Liver (tissue), 8 donors: ENCODE measurements at regions not wholly inside any gene's neighbourhood (a gene's known extent, or its start where the extent isn't known, plus 50 kb on each side); places are given as distances from the start of the nearest gene placed in this dataset.

Source experiments
- DNase-seq: peaks from one replicate; pipeline ENCODE4 v3.0.0-alpha.2; 2017; ENCODE audit warnings: low spot score
- H3K27ac ChIP-seq, 2 donors: one replicate each; pipeline ENCODE4 v1.7.0; 2013; ENCODE audit warnings: inconsistent platforms in 2 of 2, low read length in 2 of 2, control low read depth in 1 of 2, low read depth in 1 of 2, mild to moderate bottlenecking in 1 of 2
- H3K27me3 ChIP-seq, 4 donors: one replicate each; pipeline versions ENCODE4 v1.6.1 to v1.7.0; 2013; ENCODE audit warnings: low read length in 3 of 4, inconsistent platforms in 1 of 4, mild to moderate bottlenecking in 1 of 4, moderate library complexity in 1 of 4; ENCODE audit not compliant: control insufficient read depth in 4 of 4, insufficient read depth in 4 of 4
- H3K36me3 ChIP-seq, 4 donors: one replicate each; pipeline versions ENCODE4 v1.6.1 to v1.7.0; 2013; ENCODE audit warnings: low read length in 3 of 4, mild to moderate bottlenecking in 3 of 4, low read depth in 1 of 4, moderate library complexity in 1 of 4; ENCODE audit not compliant: control insufficient read depth in 4 of 4, insufficient read depth in 3 of 4
- H3K4me1 ChIP-seq, 4 donors: one replicate each; pipeline versions ENCODE4 v1.6.1 to v1.7.0; 2013; ENCODE audit warnings: low read length in 3 of 4, mild to moderate bottlenecking in 3 of 4, moderate library complexity in 1 of 4; ENCODE audit not compliant: control insufficient read depth in 4 of 4, insufficient read depth in 4 of 4
- H3K4me3 ChIP-seq, 3 donors: one replicate each; pipeline versions ENCODE4 v1.6.1 to v1.7.0; 2013; ENCODE audit warnings: low read length in 3 of 3, control low read depth in 1 of 3, low read depth in 1 of 3, mild to moderate bottlenecking in 1 of 3
- H3K9ac ChIP-seq, 2 donors: one replicate each; pipeline ENCODE4 v1.7.0; 2013; ENCODE audit warnings: low read length in 2 of 2, mild to moderate bottlenecking in 2 of 2, moderate library complexity in 2 of 2, control low read depth in 1 of 2, low read depth in 1 of 2
- H3K9me3 ChIP-seq, 4 donors: one replicate each; pipeline versions ENCODE4 v1.6.1 to v1.7.0; 2013; ENCODE audit warnings: low read length in 3 of 4; ENCODE audit not compliant: control insufficient read depth in 4 of 4
- EGR1 ChIP-seq, 2 donors: IDR thresholded peaks; 2 replicates each; pipeline ENCODE4 v1.6.1; 2016 to 2018; ENCODE audit warnings: antibody characterized with exemption in 2 of 2, low read depth in 2 of 2
- FOXA1 ChIP-seq: IDR thresholded peaks from 2 replicates; pipeline ENCODE4 v1.6.1; 2016; ENCODE audit warnings: antibody characterized with exemption
- FOXA2 ChIP-seq: IDR thresholded peaks from 2 replicates; pipeline ENCODE4 v1.6.1; 2016; ENCODE audit warnings: antibody characterized with exemption
- GABPA ChIP-seq, 2 donors: IDR thresholded peaks in 1 of 2; conservative IDR thresholded peaks in 1 of 2; 2 replicates each; pipeline ENCODE4 v1.6.1; 2016; ENCODE audit warnings: antibody characterized with exemption in 2 of 2, mild to moderate bottlenecking in 1 of 2, moderate library complexity in 1 of 2
- HNF4A ChIP-seq, 2 donors: conservative IDR thresholded peaks; 2 replicates each; pipeline ENCODE4 v1.6.1; 2016; ENCODE audit warnings: antibody characterized with exemption in 2 of 2, mild to moderate bottlenecking in 2 of 2
- HNF4G ChIP-seq: IDR thresholded peaks from 2 replicates; pipeline ENCODE4 v1.6.1; 2016; ENCODE audit warnings: antibody characterized with exemption
- JUND ChIP-seq, 2 donors: IDR thresholded peaks; 2 replicates each; pipeline ENCODE4 v1.6.1; 2016; ENCODE audit warnings: antibody characterized with exemption in 2 of 2
- NR2F2 ChIP-seq: IDR thresholded peaks from 2 replicates; pipeline ENCODE4 v1.6.1; 2016; ENCODE audit warnings: antibody characterized with exemption
- RAD21 ChIP-seq, 2 donors: IDR thresholded peaks; 2 replicates each; pipeline ENCODE4 v1.6.1; 2016; ENCODE audit warnings: antibody characterized with exemption in 2 of 2, mild to moderate bottlenecking in 2 of 2
- RXRA ChIP-seq, 2 donors: IDR thresholded peaks; 2 replicates each; pipeline ENCODE4 v1.6.1; 2017 to 2018; ENCODE audit warnings: antibody characterized with exemption in 2 of 2, mild to moderate bottlenecking in 1 of 2
- SP1 ChIP-seq: IDR thresholded peaks from 2 replicates; pipeline ENCODE4 v1.6.1; 2018; ENCODE audit warnings: antibody characterized with exemption, mild to moderate bottlenecking
- TAF1 ChIP-seq: conservative IDR thresholded peaks from 2 replicates; pipeline ENCODE4 v1.6.1; 2016; ENCODE audit warnings: antibody characterized with exemption, mild to moderate bottlenecking
- YY1 ChIP-seq: IDR thresholded peaks from 2 replicates; pipeline ENCODE4 v1.6.1; 2016; ENCODE audit warnings: antibody characterized with exemption, mild to moderate bottlenecking
- WGBS: extraction: QIAGEN DNeasy Blood & Tissue Kit; methylation state at CpG from one replicate; pipeline ENCODE4 v1.1.7; 2013; 5-methylcytosine and 5-hydroxymethylcytosine counted together
- TF ChIP-seq, protein P1 (sequence below): IDR thresholded peaks from 2 replicates; pipeline ENCODE4 v1.6.1; 2016; ENCODE audit warnings: antibody characterized with exemption
- TF ChIP-seq, protein P2 (sequence below): fragments of 150-350 bp; IDR thresholded peaks from 2 replicates; pipeline ENCODE4 v1.5.1; 2017; ENCODE audit warnings: improper control_type of control experiment, low read depth, low read length; ENCODE audit not compliant: missing input control
- TF ChIP-seq, protein P3 (sequence below): IDR thresholded peaks from 2 replicates; pipeline ENCODE4 v1.6.1; 2016; ENCODE audit warnings: antibody characterized with exemption, mild to moderate bottlenecking
- TF ChIP-seq, protein P4 (sequence below): IDR thresholded peaks from 2 replicates; pipeline ENCODE4 v1.6.1; 2016; ENCODE audit warnings: antibody characterized with exemption
- TF ChIP-seq, protein P5 (sequence below): IDR thresholded peaks from 2 replicates; pipeline ENCODE4 v1.6.1; 2016; ENCODE audit warnings: antibody characterized with exemption
- donor health status: healthy.
- donor health status: healthy.
- donor health status: healthy.
- donor health status: healthy.
- donor health status: healthy.

DNA sequence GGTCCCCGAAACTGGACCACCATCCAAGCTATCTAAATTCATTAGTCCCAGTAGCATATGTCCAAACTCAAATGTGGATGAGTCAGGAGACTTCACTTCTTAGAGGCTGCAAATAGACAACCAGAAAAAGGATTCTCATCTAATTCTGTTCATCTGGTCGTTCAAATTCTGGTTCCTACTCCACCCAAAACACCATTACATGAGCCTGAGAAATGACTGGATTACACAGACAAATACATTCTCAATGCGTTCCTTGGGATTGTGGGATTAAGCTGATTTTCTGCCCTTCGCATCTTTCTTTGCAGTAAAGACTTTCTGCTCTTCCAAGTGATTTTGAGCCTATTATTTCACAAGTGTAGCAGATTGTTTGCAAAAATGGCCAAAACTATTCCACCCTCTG lies 472.3 kb upstream of the PROK2 start:
- no peaks in the 10 kb centered on the region for H3K36me3 ChIP-seq
- peaks cover 4 to 9% (median 5%) of the 10 kb centered on the region in 4 donors for H3K4me1 ChIP-seq
- H3K4me3 ChIP-seq: no peak overlapping the region
- no peaks in the 10 kb centered on the region for H3K9me3 ChIP-seq
- 93% methylated on average over 4 of the region's 4 CpGs for WGBS
- TF ChIP-seq GABPA (IDR thresholded peaks at IDR 0.05 in 1 of 2, conservative IDR thresholded peaks at IDR 0.05 in 1 of 2) (no peak), FOXA1 (no peak), YY1 (no peak), JUND (IDR thresholded peaks at IDR 0.05) (no peak), SP1 (no peak), RXRA (IDR thresholded peaks at IDR 0.05) (no peak), NR2F2 (no peak), FOXA2 (no peak), EGR1 (IDR thresholded peaks at IDR 0.05; ENCODE audit: low read depth in 2 of 2) (no peak), HNF4A (conservative IDR thresholded peaks at IDR 0.05) (no peak), HNF4G (no peak), TAF1 (no peak)
- TF ChIP-seq, protein P1, sequence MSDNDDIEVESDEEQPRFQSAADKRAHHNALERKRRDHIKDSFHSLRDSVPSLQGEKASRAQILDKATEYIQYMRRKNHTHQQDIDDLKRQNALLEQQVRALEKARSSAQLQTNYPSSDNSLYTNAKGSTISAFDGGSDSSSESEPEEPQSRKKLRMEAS: no peak
- TF ChIP-seq, protein P2, sequence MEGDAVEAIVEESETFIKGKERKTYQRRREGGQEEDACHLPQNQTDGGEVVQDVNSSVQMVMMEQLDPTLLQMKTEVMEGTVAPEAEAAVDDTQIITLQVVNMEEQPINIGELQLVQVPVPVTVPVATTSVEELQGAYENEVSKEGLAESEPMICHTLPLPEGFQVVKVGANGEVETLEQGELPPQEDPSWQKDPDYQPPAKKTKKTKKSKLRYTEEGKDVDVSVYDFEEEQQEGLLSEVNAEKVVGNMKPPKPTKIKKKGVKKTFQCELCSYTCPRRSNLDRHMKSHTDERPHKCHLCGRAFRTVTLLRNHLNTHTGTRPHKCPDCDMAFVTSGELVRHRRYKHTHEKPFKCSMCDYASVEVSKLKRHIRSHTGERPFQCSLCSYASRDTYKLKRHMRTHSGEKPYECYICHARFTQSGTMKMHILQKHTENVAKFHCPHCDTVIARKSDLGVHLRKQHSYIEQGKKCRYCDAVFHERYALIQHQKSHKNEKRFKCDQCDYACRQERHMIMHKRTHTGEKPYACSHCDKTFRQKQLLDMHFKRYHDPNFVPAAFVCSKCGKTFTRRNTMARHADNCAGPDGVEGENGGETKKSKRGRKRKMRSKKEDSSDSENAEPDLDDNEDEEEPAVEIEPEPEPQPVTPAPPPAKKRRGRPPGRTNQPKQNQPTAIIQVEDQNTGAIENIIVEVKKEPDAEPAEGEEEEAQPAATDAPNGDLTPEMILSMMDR: no peak
- TF ChIP-seq, protein P3, sequence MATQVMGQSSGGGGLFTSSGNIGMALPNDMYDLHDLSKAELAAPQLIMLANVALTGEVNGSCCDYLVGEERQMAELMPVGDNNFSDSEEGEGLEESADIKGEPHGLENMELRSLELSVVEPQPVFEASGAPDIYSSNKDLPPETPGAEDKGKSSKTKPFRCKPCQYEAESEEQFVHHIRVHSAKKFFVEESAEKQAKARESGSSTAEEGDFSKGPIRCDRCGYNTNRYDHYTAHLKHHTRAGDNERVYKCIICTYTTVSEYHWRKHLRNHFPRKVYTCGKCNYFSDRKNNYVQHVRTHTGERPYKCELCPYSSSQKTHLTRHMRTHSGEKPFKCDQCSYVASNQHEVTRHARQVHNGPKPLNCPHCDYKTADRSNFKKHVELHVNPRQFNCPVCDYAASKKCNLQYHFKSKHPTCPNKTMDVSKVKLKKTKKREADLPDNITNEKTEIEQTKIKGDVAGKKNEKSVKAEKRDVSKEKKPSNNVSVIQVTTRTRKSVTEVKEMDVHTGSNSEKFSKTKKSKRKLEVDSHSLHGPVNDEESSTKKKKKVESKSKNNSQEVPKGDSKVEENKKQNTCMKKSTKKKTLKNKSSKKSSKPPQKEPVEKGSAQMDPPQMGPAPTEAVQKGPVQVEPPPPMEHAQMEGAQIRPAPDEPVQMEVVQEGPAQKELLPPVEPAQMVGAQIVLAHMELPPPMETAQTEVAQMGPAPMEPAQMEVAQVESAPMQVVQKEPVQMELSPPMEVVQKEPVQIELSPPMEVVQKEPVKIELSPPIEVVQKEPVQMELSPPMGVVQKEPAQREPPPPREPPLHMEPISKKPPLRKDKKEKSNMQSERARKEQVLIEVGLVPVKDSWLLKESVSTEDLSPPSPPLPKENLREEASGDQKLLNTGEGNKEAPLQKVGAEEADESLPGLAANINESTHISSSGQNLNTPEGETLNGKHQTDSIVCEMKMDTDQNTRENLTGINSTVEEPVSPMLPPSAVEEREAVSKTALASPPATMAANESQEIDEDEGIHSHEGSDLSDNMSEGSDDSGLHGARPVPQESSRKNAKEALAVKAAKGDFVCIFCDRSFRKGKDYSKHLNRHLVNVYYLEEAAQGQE: no peak
- TF ChIP-seq, protein P4, sequence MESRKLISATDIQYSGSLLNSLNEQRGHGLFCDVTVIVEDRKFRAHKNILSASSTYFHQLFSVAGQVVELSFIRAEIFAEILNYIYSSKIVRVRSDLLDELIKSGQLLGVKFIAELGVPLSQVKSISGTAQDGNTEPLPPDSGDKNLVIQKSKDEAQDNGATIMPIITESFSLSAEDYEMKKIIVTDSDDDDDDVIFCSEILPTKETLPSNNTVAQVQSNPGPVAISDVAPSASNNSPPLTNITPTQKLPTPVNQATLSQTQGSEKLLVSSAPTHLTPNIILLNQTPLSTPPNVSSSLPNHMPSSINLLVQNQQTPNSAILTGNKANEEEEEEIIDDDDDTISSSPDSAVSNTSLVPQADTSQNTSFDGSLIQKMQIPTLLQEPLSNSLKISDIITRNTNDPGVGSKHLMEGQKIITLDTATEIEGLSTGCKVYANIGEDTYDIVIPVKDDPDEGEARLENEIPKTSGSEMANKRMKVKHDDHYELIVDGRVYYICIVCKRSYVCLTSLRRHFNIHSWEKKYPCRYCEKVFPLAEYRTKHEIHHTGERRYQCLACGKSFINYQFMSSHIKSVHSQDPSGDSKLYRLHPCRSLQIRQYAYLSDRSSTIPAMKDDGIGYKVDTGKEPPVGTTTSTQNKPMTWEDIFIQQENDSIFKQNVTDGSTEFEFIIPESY: no peak
- TF ChIP-seq, protein P5, sequence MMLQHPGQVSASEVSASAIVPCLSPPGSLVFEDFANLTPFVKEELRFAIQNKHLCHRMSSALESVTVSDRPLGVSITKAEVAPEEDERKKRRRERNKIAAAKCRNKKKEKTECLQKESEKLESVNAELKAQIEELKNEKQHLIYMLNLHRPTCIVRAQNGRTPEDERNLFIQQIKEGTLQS: no peak
- no peak for DNase-seq
- no peak overlapping the region for H3K9ac ChIP-seq
- no peak overlapping the region for H3K27ac ChIP-seq
- no peaks in the 10 kb centered on the region for H3K27me3 ChIP-seq

DNA sequence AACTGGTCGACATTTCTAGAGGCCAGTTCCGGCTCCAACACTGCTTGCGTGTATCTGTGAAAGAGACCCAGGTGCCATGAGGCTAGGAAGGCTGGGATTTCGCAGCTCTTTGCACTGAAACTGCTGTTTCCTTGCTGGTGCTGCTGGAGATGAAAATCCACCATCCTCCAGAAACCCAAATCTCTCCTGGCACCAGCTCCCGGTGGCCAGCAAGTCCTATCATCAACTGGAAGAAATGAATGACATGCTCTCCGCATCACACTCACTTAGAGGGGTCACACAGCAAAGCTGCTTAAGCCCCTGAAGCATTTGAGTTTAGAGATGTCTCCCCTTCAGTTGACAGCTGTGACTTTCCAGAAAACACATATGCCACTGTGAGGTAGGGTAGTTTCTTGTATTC lies 471.8 kb upstream of the PROK2 start:
- Histone ChIP-seq H3K36me3 (no peaks in the 10 kb centered on the region), H3K4me3 (no peak overlapping the region), H3K4me1 (peaks cover 4 to 9% (median 5%) of the 10 kb centered on the region in 4 donors), H3K27ac (no peak overlapping the region), H3K9ac (no peak overlapping the region), H3K9me3 (no peaks in the 10 kb centered on the region), H3K27me3 (no peaks in the 10 kb centered on the region)
- no peak for DNase-seq
- 89% methylated on average over 6 of the region's 6 CpGs for WGBS
- TF ChIP-seq RXRA (IDR thresholded peaks at IDR 0.05): no peak
- no peak for TF ChIP-seq TAF1
- TF ChIP-seq, protein P2: no peak
- no peak for TF ChIP-seq FOXA1
- no peak for TF ChIP-seq NR2F2
- no peak for TF ChIP-seq HNF4A (conservative IDR thresholded peaks at IDR 0.05)
- TF ChIP-seq FOXA2: no peak
- TF ChIP-seq, protein P4: no peak
- TF ChIP-seq GABPA (IDR thresholded peaks at IDR 0.05 in 1 of 2, conservative IDR thresholded peaks at IDR 0.05 in 1 of 2): no peak
- no peak for TF ChIP-seq HNF4G
- TF ChIP-seq RAD21 (IDR thresholded peaks at IDR 0.05): no peak
